ENCODE measurements at regions not wholly inside any gene's neighbourhood (a gene's known extent, or its start where the extent isn't known, plus 50 kb on each side); places are given as distances from the start of the nearest gene placed in this dataset.

DNA sequence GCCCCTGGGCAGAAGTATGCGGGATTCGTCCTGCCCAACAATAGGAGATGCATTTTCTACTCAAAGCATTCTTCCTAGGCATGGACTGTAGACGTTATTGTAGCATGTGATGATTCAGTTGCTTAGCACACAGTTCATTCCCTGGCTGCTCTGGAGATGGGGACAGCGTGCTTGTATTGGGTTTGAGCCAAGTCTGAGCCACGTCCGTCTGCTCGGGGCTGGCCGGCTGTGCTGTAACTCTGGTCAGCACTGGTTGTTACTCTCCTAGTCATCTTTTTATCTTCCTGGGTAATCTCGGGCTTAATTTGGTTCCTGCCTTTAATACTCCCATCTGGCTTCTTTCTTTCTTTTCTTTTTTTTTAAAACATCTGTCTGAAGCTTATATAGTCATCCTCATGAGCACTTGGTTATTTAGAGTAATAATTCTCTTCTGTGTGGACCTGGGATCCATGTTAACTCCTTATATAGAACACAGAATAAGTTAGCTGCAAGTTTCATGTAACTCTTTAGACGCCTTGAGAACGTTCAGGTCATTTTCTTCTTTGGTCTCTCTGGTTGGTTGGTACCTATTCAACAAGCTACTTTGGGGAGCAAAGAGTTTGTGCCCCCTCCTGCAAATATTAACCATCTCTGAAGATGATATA lies 118.8 kb upstream of the RPS23 start:
- peak; percentile 100 for DNase-seq (ENCODE audit: low read depth)

DNA sequence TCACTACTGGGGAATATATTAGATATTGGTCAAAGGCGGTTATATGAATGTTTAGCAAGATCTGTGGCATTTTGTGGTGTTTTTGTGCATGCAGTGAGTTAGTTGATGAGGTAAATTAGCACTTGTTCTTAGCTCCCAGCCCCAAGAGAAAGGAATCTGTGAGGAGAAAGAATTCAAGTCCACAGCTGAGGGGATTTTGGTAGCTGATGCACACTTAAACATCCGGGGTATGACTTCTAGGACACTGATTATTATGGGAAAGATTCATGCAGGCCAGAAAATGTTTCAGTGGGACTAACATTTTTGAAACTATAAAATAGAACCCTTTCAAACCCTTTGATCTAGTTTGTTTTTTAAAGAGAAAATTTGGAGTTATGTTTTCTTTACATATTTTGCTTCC lies 118.2 kb upstream of the RPS23 start:
- peak; percentile 74 for DNase-seq (ENCODE audit: low read depth)

GRCh38 chr5:82393951-82394350 lies 115.8 kb upstream of the RPS23 start:
- no peak for DNase-seq (ENCODE audit: low read depth)

- no peak for DNase-seq (ENCODE audit: low read depth)
Measured at GRCh38 chr5:82390088-82390487, 111.9 kb upstream of the RPS23 start.

DNA sequence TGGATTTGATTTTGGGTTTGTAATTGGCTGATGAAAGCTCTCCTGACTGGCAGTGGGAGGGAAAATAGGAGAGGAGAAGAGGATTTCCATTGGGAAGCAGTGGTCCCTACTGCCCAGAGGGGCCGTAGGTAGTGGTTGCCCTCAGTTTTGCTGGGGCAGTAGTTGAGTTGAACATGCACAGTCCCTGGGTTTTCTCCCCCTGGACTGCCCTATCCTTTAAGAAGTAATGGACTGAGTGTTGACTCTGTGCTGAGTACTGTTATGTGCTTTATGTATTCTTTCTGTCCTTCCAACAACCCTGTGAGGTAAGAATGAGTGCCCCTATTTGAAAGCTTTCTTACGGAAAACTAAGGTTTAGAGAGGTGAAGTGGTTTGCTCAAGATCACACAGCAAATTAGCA lies 111.2 kb upstream of the RPS23 start:
- DNase-seq (ENCODE audit: low read depth): no peak

GRCh38 chr5:82388181-82388580 lies 110.0 kb upstream of the RPS23 start:
- peak; percentile 97 for DNase-seq (ENCODE audit: low read depth)

- DNase-seq (ENCODE audit: low read depth): no peak
Measured at GRCh38 chr5:82387819-82388166, 109.6 kb upstream of the RPS23 start.

- peak; percentile 70 for DNase-seq (ENCODE audit: low read depth)
Measured at GRCh38 chr5:82387001-82387818, 109.1 kb upstream of the RPS23 start.

GRCh38 chr5:82386576-82386975 lies 108.4 kb upstream of the RPS23 start:
- DNase-seq (ENCODE audit: low read depth): no peak

GRCh38 chr5:82384034-82384750 lies 106.0 kb upstream of the RPS23 start:
- DNase-seq (ENCODE audit: low read depth): no peak

- no peak for DNase-seq (ENCODE audit: low read depth)
Measured at GRCh38 chr5:82381591-82381990, 103.4 kb upstream of the RPS23 start.

DNA sequence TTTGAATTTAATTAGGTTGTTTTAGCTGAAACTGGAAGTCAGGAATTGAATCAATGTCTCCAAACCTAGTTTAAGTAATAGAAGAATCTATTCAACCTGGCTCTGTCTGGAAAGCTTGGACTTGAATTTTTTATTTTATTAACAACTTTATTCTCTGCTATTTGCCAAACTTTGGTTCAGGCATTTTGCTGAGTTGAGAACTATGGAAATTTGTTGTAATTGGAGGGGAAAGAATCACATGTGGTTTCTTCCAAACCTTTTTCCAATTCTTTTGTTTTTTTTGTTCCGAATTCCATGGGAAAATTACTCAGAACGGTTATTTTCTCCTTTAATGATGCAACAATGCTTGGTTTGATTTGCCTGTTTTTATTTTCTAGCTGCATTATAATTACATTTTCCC lies 98.2 kb upstream of the RPS23 start:
- no peak for DNase-seq (ENCODE audit: low read depth)

GRCh38 chr5:82375488-82376244 lies 97.5 kb upstream of the RPS23 start:
- no peak for DNase-seq (ENCODE audit: low read depth)

DNA sequence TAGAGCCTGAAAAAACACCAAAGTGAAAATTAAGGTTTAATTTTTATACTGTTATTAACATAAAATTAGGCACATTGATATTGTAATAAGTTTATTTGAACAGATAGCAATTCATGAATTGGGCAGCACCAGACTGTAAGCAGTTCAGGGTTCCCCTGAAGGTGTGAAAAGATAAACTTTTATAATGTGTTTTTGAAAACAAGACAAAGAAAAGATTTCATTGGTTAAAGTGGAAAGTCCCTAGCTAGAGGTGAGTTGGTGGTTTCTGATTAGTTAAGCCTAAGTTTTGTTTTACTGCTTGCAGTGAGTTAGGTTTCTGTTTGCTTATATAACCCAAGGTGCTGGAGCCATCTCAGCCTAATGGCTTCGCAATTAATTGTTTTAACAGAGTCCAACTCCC lies 96.5 kb upstream of the RPS23 start:
- no peak for DNase-seq (ENCODE audit: low read depth)

DNA sequence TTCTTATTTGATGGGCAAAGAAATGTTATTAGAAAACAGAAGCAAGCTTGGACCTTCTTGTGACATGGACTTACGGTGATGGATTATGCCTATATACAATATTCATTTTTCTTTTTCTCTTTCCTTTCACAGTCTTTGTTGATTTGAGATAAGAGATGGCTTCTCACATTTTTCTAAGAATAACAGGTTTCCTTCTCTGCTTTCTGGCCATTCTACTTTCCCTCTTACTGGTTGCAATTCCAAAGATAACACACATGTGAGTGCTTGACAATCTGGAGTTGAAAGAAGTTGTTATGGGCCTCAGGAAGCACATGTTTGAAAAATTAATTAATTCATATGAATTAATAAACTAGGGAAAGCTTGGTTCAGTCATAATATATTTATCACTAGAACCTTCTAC lies 89.8 kb upstream of the RPS23 start:
- DNase-seq (ENCODE audit: low read depth): no peak

DNA sequence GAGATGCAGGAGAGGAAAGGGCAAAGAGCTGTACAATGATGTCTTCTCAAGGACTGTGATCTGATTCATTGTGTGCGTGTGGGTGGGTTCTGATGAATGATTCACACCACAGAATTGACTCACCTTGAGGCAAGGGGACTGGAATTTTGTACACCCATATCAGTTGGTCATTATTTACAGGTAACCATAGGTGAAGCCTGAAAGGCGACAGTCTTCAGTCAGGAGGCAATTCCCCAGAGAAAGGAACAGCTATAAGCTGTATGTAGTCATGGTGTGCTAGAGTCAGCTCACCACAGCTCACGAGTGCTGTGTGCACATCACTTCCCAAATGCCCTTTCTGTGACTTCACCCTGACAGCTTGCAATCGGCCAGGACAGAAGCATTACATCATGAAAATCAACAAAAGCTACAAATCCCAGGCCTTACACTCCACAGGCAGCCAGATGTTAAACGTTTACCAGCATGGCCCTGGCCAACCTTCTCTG lies 87.6 kb upstream of the RPS23 start:
- peak; percentile 53 for DNase-seq (ENCODE audit: low read depth)

DNA sequence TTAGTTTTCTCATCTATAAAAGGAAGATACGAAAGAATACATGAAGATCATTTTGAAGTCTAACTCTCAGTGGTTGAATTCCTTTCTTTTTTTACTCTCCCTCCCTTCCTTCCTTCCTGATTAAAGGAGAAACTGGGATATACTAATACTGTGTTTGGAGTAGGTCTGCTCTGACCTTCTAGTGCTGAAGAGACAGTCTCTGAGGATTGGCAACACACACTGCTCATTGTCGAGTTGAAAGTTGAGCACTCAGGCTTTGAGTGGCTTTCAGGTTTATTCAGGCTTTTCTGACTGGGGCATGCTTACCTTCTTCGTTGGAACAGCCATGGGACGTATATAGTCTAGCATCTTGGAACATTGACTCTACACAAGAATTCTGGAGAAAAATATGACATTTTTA lies 86.9 kb upstream of the RPS23 start:
- DNase-seq (ENCODE audit: low read depth): no peak

DNA sequence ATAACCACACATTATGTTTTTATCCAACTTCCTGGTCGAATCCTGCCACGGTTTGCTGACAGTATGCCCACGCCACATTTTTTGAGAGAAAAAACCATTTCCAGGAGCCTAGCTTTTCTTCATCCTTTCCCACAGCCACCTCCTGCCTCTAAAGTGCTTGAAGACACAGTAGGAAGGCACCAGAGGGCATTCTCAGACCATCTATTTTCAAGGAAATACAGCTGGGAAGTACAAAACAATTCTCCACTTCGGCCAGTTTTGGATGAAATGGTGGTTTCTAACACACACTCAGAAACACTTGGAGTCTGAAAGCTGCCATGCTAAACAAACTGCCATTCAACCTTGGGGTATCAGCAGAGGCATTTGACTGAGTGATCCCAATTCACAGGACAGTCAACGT lies 86.3 kb upstream of the RPS23 start:
- peak; percentile 83 for DNase-seq (ENCODE audit: low read depth)

GRCh38 chr5:82363524-82363923 lies 85.4 kb upstream of the RPS23 start:
- DNase-seq (ENCODE audit: low read depth): no peak

DNA sequence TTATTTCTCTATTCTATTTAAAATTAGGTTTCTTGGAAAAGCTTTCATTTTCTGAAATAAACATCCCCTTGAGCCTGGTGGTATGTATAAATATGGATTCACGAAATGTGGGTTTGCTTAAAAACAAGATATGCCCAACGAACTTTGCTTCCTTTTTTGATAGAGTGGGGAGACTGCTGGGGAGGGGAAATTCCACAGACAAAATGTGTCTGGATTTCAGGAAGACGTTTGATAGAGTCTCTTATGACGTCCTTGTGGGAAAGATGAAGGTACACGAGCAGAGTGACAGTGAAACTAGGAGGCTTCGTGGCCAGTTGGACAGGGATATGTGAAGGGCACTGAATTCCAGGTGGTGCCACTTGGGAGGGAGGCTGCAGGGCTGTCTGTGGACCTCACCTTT lies 84.5 kb upstream of the RPS23 start:
- DNase-seq (ENCODE audit: low read depth): no peak

- no peak for DNase-seq (ENCODE audit: low read depth)
Measured at GRCh38 chr5:82360022-82360421, 81.9 kb upstream of the RPS23 start.

DNA sequence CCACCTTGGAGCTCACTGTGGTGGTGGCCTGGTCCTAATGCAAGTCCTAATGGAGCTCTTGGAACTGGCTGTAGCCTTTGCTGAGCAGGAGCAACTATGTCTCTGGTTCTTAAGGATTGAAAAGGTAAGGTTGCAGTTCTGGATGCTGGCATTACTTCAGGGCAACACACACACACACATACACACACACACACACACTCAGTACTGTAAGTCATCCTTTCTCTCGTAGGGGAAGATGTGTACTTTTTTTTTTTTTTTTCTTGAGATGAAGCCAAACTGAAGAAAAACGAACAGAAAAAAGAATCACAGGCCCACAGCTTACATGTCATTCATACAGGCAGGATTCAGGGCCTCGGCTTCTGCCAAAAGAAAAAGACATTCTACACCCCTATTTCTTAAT lies 81.1 kb upstream of the RPS23 start:
- no peak for DNase-seq (ENCODE audit: low read depth)
